HL-60 (cell line): ENCODE measurements at regions not wholly inside any gene's neighbourhood (a gene's known extent, or its start where the extent isn't known, plus 50 kb on each side); places are given as distances from the start of the nearest gene placed in this dataset.

Source experiments
- POLR2AphosphoS5 ChIP-seq: IDR thresholded peaks from 2 replicates; pipeline ENCODE4 v1.6.1; 2012; ENCODE audit warnings: low read depth
- TF ChIP-seq, protein P1 (sequence below): IDR thresholded peaks from one replicate; pipeline ENCODE4 v1.5.1; 2011; ENCODE audit warnings: low read length, control low read depth, inconsistent platforms; ENCODE audit not compliant: insufficient read depth

DNA sequence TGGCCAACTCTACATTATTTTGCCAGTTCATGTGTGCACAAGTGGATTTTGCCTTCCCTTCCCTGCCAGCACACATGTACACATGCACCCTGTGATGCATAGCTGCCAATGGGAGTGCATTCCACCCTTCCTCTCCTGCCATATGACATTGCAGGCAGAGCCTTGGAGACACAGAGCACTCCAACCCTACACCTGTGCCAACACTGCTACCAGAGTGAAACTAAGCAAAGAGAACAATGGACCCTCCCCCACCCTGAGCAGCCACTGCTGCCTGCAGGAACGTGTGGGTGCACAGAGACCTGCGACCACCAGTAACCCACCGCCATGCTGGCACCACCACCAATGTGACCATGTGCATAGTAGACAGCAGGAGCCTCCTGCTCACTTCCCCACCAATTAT is 78.4 kb downstream of the ITM2A start:
- TF ChIP-seq, protein P1, sequence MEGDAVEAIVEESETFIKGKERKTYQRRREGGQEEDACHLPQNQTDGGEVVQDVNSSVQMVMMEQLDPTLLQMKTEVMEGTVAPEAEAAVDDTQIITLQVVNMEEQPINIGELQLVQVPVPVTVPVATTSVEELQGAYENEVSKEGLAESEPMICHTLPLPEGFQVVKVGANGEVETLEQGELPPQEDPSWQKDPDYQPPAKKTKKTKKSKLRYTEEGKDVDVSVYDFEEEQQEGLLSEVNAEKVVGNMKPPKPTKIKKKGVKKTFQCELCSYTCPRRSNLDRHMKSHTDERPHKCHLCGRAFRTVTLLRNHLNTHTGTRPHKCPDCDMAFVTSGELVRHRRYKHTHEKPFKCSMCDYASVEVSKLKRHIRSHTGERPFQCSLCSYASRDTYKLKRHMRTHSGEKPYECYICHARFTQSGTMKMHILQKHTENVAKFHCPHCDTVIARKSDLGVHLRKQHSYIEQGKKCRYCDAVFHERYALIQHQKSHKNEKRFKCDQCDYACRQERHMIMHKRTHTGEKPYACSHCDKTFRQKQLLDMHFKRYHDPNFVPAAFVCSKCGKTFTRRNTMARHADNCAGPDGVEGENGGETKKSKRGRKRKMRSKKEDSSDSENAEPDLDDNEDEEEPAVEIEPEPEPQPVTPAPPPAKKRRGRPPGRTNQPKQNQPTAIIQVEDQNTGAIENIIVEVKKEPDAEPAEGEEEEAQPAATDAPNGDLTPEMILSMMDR: no peak
- TF ChIP-seq POLR2AphosphoS5: no peak
